GM06990 (cell line): ENCODE measurements at regions not wholly inside any gene's neighbourhood (a gene's known extent, or its start where the extent isn't known, plus 50 kb on each side); places are given as distances from the start of the nearest gene placed in this dataset.

ENCODE experiments used
- DNase-seq: peaks from one replicate; pipeline ENCODE4 v3.0.0-alpha.2; 2011; ENCODE audit not compliant: insufficient read length; ENCODE audit errors: extremely low read depth
- H3K27me3 ChIP-seq: replicated peaks from 2 replicates; pipeline ENCODE4 v1.6.0; 2011; ENCODE audit warnings: low read length; ENCODE audit not compliant: control insufficient read depth, insufficient read depth
- H3K36me3 ChIP-seq: 2 replicates; pipeline ENCODE4 v1.5.1; 2011; ENCODE audit warnings: low read length; ENCODE audit not compliant: control insufficient read depth, insufficient read depth
- H3K4me3 ChIP-seq: replicated peaks from 2 replicates; pipeline ENCODE4 v1.5.1; 2011; ENCODE audit warnings: low read depth, mild to moderate bottlenecking, control low read depth, low read length
- CTCF ChIP-seq: IDR thresholded peaks from 2 replicates; pipeline ENCODE4 v1.5.1; 2011; ENCODE audit warnings: low read length, control low read depth, mild to moderate bottlenecking, inconsistent platforms; ENCODE audit not compliant: insufficient read depth, poor library complexity, severe bottlenecking

- Histone ChIP-seq H3K27me3 (no peaks in the 10 kb centered on the region), H3K36me3 (no peaks in the 10 kb centered on the region), H3K4me3 (no peak overlapping the region)
- TF ChIP-seq CTCF, result no peak
- no peak for DNase-seq
These were observed 588.6 kb downstream of the BCOR start for GRCh38 chrX:39509157-39509556.

GRCh38 chrX:39513836-39514235 is 583.9 kb downstream of the BCOR start:
- no peak for DNase-seq
- Histone ChIP-seq H3K36me3 (no peaks in the 10 kb centered on the region), H3K27me3 (no peaks in the 10 kb centered on the region), H3K4me3 (no peak overlapping the region)
- TF ChIP-seq CTCF, result no peak

- Histone ChIP-seq H3K27me3 (no peaks in the 10 kb centered on the region), H3K4me3 (no peak overlapping the region), H3K36me3 (no peaks in the 10 kb centered on the region)
- TF ChIP-seq CTCF, result no peak
- DNase-seq, result no peak
These were observed 583.0 kb downstream of the BCOR start for GRCh38 chrX:39514801-39515200.

- Histone ChIP-seq H3K4me3 (no peak overlapping the region), H3K36me3 (no peaks in the 10 kb centered on the region), H3K27me3 (no peaks in the 10 kb centered on the region)
- no peak for TF ChIP-seq CTCF
- DNase-seq, result no peak
These were observed 581.3 kb downstream of the BCOR start for GRCh38 chrX:39516427-39516841.

- no peak for TF ChIP-seq CTCF
- DNase-seq, result no peak
These were observed 579.2 kb downstream of the BCOR start for GRCh38 chrX:39518476-39519029.

GRCh38 chrX:39519030-39519488 is 578.7 kb downstream of the BCOR start:
- no peak for DNase-seq
- Histone ChIP-seq H3K27me3 (no peaks in the 10 kb centered on the region), H3K36me3 (no peaks in the 10 kb centered on the region), H3K4me3 (no peak overlapping the region)
- no peak for TF ChIP-seq CTCF

More at GRCh38 chrX:39518476-39519029, 579.2 kb downstream of the BCOR start:
- Histone ChIP-seq H3K36me3 (no peaks in the 10 kb centered on the region), H3K4me3 (no peak overlapping the region), H3K27me3 (no peaks in the 10 kb centered on the region)
